ENCODE measurements at regions not wholly inside any gene's neighbourhood (a gene's known extent, or its start where the extent isn't known, plus 50 kb on each side); places are given as distances from the start of the nearest gene placed in this dataset.

DNA sequence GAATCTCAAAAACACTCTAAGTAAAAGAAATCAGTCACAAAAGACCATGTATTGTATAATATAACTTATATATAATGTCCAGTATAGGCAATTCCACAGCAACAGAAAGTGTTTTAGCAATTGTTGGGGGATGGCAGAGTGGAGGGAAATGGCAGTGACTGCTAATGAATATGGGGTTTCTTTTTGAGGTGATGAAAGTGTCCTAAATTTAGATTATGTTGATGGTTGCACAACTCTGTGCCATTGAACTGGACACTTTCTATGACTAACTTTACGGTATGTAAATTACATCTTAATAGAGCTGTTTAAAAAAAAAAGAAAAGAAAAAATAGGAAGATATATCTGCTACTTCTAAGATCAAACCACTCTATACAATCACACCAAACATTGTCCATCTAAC lies 124.9 kb upstream of the ZNF462 start:
- Histone ChIP-seq H3K36me3 (ENCODE audit: control insufficient read depth, insufficient read depth, low read length) (no peaks in the 10 kb centered on the region), H3K4me1 (no peaks in the 10 kb centered on the region), H3K27me3 (ENCODE audit: control insufficient read depth, insufficient read depth, low read length) (no peaks in the 10 kb centered on the region), H3K9me3 (ENCODE audit: control insufficient read depth, low read length) (no peaks in the 10 kb centered on the region), H3K79me2 (no peaks in the 10 kb centered on the region), H3K27ac (no peak overlapping the region), H2AFZ (no peak overlapping the region), H3K4me2 (ENCODE audit: low read length) (no peak overlapping the region), H3K4me3 (ENCODE audit: low read depth, low read length) (no peak overlapping the region), H3K9ac (no peak overlapping the region)
- TF ChIP-seq, protein P1, sequence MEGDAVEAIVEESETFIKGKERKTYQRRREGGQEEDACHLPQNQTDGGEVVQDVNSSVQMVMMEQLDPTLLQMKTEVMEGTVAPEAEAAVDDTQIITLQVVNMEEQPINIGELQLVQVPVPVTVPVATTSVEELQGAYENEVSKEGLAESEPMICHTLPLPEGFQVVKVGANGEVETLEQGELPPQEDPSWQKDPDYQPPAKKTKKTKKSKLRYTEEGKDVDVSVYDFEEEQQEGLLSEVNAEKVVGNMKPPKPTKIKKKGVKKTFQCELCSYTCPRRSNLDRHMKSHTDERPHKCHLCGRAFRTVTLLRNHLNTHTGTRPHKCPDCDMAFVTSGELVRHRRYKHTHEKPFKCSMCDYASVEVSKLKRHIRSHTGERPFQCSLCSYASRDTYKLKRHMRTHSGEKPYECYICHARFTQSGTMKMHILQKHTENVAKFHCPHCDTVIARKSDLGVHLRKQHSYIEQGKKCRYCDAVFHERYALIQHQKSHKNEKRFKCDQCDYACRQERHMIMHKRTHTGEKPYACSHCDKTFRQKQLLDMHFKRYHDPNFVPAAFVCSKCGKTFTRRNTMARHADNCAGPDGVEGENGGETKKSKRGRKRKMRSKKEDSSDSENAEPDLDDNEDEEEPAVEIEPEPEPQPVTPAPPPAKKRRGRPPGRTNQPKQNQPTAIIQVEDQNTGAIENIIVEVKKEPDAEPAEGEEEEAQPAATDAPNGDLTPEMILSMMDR (IDR thresholded peaks at IDR 0.05) = no peak

DNA sequence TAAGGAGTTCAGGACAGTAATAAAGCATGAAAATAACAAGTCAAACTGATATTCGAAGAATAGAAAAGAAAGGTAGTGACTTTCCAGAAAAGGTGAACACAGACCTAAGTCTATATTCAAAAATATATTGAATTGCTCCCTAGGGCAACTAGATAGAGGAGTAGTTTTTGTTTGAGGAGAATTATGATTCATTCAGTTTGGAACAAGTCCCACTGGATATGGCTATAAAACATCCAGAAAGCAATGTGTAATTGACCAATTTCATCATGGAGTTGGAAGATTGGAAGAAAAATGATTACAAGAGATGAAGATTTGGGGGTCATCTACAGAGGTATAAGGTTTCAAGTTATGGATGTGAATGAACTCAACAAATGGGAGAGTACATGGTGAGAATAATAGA lies 117.5 kb upstream of the ZNF462 start:
- TF ChIP-seq, protein P1 (IDR thresholded peaks at IDR 0.05) = no peak
- Histone ChIP-seq H2AFZ (no peak overlapping the region), H3K4me3 (ENCODE audit: low read depth, low read length) (no peak overlapping the region), H3K36me3 (ENCODE audit: control insufficient read depth, insufficient read depth, low read length) (no peaks in the 10 kb centered on the region), H3K4me1 (no peaks in the 10 kb centered on the region), H3K9ac (no peak overlapping the region), H3K79me2 (no peaks in the 10 kb centered on the region), H3K27ac (no peak overlapping the region), H3K27me3 (ENCODE audit: control insufficient read depth, insufficient read depth, low read length) (no peaks in the 10 kb centered on the region), H3K9me3 (ENCODE audit: control insufficient read depth, low read length) (no peaks in the 10 kb centered on the region), H3K4me2 (ENCODE audit: low read length) (no peak overlapping the region)

DNA sequence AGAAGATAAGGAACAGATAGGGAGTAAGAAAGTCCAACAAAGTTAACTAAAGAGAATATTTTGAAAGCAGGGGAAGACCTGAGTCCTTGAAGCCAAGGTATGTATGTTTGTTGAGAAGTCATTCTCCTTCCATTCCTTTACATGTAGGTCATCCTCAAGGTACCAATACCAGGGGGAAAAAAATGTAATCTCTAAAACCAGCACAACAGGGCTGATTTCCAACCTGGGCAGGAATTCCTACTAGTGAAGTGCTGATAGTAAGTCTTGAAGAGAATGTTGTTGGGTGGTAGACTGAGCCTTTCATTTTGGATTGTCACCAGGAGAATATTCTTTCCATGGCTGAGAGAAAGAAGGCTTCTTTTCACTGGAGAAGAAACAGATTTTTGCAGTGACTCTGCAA lies 117.1 kb upstream of the ZNF462 start:
- Histone ChIP-seq H3K79me2 (no peaks in the 10 kb centered on the region), H3K9ac (no peak overlapping the region), H2AFZ (no peak overlapping the region), H3K9me3 (ENCODE audit: control insufficient read depth, low read length) (no peaks in the 10 kb centered on the region), H3K4me1 (no peaks in the 10 kb centered on the region), H3K4me3 (ENCODE audit: low read depth, low read length) (no peak overlapping the region), H3K27me3 (ENCODE audit: control insufficient read depth, insufficient read depth, low read length) (no peaks in the 10 kb centered on the region), H3K4me2 (ENCODE audit: low read length) (no peak overlapping the region), H3K36me3 (ENCODE audit: control insufficient read depth, insufficient read depth, low read length) (no peaks in the 10 kb centered on the region), H3K27ac (no peak overlapping the region)
- TF ChIP-seq, protein P1 (IDR thresholded peaks at IDR 0.05) = no peak

DNA sequence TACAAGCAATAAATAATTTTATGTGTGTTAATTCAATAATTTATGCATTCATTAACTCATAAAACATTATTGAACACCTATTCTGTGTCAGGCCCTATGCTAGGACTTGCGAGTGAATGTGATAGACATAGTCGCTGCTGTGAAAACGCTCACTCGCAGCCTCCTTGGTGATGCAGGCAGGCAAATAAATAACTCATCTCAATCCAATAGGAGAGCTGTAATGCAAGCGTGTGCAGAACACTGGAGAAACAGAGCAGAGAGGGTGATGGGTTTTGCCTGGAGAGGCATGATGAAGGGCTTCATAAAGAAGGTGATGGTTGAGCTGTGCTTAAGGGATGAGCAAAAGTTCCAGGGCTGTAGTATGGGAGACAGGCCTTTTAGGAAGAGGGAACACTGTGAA lies 111.3 kb upstream of the ZNF462 start:
- Histone ChIP-seq H3K27me3 (ENCODE audit: control insufficient read depth, insufficient read depth, low read length) (no peaks in the 10 kb centered on the region), H3K4me1 (no peaks in the 10 kb centered on the region), H3K4me3 (ENCODE audit: low read depth, low read length) (no peak overlapping the region), H3K27ac (no peak overlapping the region), H3K4me2 (ENCODE audit: low read length) (no peak overlapping the region), H3K36me3 (ENCODE audit: control insufficient read depth, insufficient read depth, low read length) (no peaks in the 10 kb centered on the region), H3K9me3 (ENCODE audit: control insufficient read depth, low read length) (no peaks in the 10 kb centered on the region), H3K9ac (no peak overlapping the region), H3K79me2 (no peaks in the 10 kb centered on the region), H2AFZ (no peak overlapping the region)
- TF ChIP-seq, protein P1 (IDR thresholded peaks at IDR 0.05) = no peak

DNA sequence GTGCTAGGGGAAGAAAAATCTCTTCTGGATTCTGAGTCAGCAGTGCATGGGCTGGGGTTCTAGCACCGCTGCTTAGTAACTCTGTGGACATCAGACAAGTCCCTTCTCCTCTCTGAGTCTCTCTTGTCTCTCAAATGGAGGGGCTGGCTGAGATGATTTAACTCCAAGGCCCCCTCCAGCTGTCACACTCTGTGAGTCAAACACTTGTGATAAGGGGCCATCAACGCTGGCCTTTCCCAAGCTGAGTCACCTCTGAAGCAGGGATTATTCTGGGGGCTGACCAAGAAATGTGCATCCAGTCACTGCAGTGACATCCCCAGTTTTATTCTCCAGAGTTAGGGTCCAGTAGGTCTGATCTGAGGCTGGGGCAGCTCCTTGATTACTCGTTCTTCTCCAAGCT lies 110.4 kb upstream of the ZNF462 start:
- no peaks in the 10 kb centered on the region for H3K4me1 ChIP-seq
- H3K27ac ChIP-seq = no peak overlapping the region
- no peak overlapping the region for H3K4me2 ChIP-seq (ENCODE audit: low read length)
- no peaks in the 10 kb centered on the region for H3K27me3 ChIP-seq (ENCODE audit: control insufficient read depth, insufficient read depth, low read length)
- no peaks in the 10 kb centered on the region for H3K9me3 ChIP-seq (ENCODE audit: control insufficient read depth, low read length)
- H3K4me3 ChIP-seq (ENCODE audit: low read depth, low read length) = no peak overlapping the region
- H3K79me2 ChIP-seq = no peaks in the 10 kb centered on the region
- no peaks in the 10 kb centered on the region for H3K36me3 ChIP-seq (ENCODE audit: control insufficient read depth, insufficient read depth, low read length)
- no peak overlapping the region for H2AFZ ChIP-seq
- TF ChIP-seq, protein P1 (IDR thresholded peaks at IDR 0.05) = no peak
- no peak overlapping the region for H3K9ac ChIP-seq

Data from parathyroid adenoma (tissue), 2 donors.